ENCODE measurements at regions not wholly inside any gene's neighbourhood (a gene's known extent, or its start where the extent isn't known, plus 50 kb on each side); places are given as distances from the start of the nearest gene placed in this dataset.

- TF ChIP-seq CTCF (IDR thresholded peaks at IDR 0.05) = no peak
- no peak for TF ChIP-seq POLR2AphosphoS5 (IDR thresholded peaks at IDR 0.05)
- TF ChIP-seq POLR2A (IDR thresholded peaks at IDR 0.05; ENCODE audit: low read depth) = no peak
- Histone ChIP-seq H3K27ac (replicated peaks in 1 of 4) (no peak overlapping the region), H3K9me3 (no peaks in the 10 kb centered on the region), H3K36me3 (no peaks in the 10 kb centered on the region), H3K4me1 (no peaks in the 10 kb centered on the region), H3K27me3 (no peaks in the 10 kb centered on the region), H3K4me3 (no peak overlapping the region)
- intact Hi-C loops (cut with DNase I) = no loop called here
- DNase-seq (ENCODE audit: extremely low spot score) = no peak
- 87% methylated on average over 1 of the region's 1 CpG for WGBS
Observed at GRCh38 chr5:44499381-44499780, 110.2 kb upstream of the FGF10 start.

GRCh38 chr5:44497606-44498005 lies 108.4 kb upstream of the FGF10 start:
- H3K36me3 ChIP-seq = no peaks in the 10 kb centered on the region
- TF ChIP-seq POLR2A (IDR thresholded peaks at IDR 0.05; ENCODE audit: low read depth) (no peak), CTCF (IDR thresholded peaks at IDR 0.05) (no peak), POLR2AphosphoS5 (IDR thresholded peaks at IDR 0.05) (no peak), EP300 (IDR thresholded peaks at IDR 0.05) (no peak)
- no peaks in the 10 kb centered on the region for H3K27me3 ChIP-seq
- no peak for DNase-seq (ENCODE audit: extremely low spot score)
- no peak overlapping the region for H3K4me3 ChIP-seq
- no peak overlapping the region for H3K27ac ChIP-seq (replicated peaks in 1 of 4)
- peaks cover 0 to under 1% (median 0%) of the 10 kb centered on the region in 4 donors for H3K9me3 ChIP-seq
- H3K4me1 ChIP-seq = no peaks in the 10 kb centered on the region
- intact Hi-C loops (cut with DNase I) = no loop called here
- WGBS = 74% methylated on average over 1 of the region's 1 CpG

- 80% methylated on average over 1 of the region's 1 CpG for WGBS
- no peak for DNase-seq (ENCODE audit: extremely low spot score)
Observed at GRCh38 chr5:44495280-44495679, 106.1 kb upstream of the FGF10 start.

GRCh38 chr5:44489759-44490158 lies 100.5 kb upstream of the FGF10 start:
- H3K4me3 ChIP-seq = no peak overlapping the region
- H3K27me3 ChIP-seq = no peaks in the 10 kb centered on the region
- 95% methylated on average over 1 of the region's 1 CpG for WGBS
- H3K9me3 ChIP-seq = peaks cover 0 to 3% (median 1%) of the 10 kb centered on the region in 4 donors
- H3K36me3 ChIP-seq = no peaks in the 10 kb centered on the region
- no peak for DNase-seq (ENCODE audit: extremely low spot score)
- TF ChIP-seq POLR2AphosphoS5 (IDR thresholded peaks at IDR 0.05) (no peak), CTCF (IDR thresholded peaks at IDR 0.05) (no peak), POLR2A (IDR thresholded peaks at IDR 0.05; ENCODE audit: low read depth) (no peak), EP300 (IDR thresholded peaks at IDR 0.05) (no peak)
- intact Hi-C loops (cut with DNase I) = no loop called here
- no peaks in the 10 kb centered on the region for H3K4me1 ChIP-seq
- no peak overlapping the region for H3K27ac ChIP-seq (replicated peaks in 1 of 4)

More at GRCh38 chr5:44495280-44495679, 106.1 kb upstream of the FGF10 start:
- Histone ChIP-seq H3K27me3 (no peaks in the 10 kb centered on the region), H3K9me3 (peaks cover 0 to 3% (median 1%) of the 10 kb centered on the region in 4 donors), H3K27ac (replicated peaks in 1 of 4) (no peak overlapping the region), H3K4me1 (no peaks in the 10 kb centered on the region), H3K4me3 (no peak overlapping the region), H3K36me3 (no peaks in the 10 kb centered on the region)
- no peak for TF ChIP-seq CTCF (IDR thresholded peaks at IDR 0.05)
- TF ChIP-seq POLR2AphosphoS5 (IDR thresholded peaks at IDR 0.05) = no peak
- TF ChIP-seq EP300 (IDR thresholded peaks at IDR 0.05) = no peak
- TF ChIP-seq POLR2A (IDR thresholded peaks at IDR 0.05; ENCODE audit: low read depth) = no peak
- intact Hi-C loops (cut with DNase I) = no loop called here

- 0% methylated on average over 1 of the region's 1 CpG for WGBS
- TF ChIP-seq EP300 (IDR thresholded peaks at IDR 0.05) (no peak), CTCF (IDR thresholded peaks at IDR 0.05) (no peak), POLR2AphosphoS5 (IDR thresholded peaks at IDR 0.05) (no peak), POLR2A (IDR thresholded peaks at IDR 0.05; ENCODE audit: low read depth) (no peak)
- intact Hi-C loops (cut with DNase I) = no loop called here
Observed at GRCh38 chr5:44486591-44486990, 97.4 kb upstream of the FGF10 start.

More at GRCh38 chr5:44486591-44486990, 97.4 kb upstream of the FGF10 start:
- no peak overlapping the region for H3K27ac ChIP-seq (replicated peaks in 1 of 4)
- DNase-seq (ENCODE audit: extremely low spot score) = no peak
- H3K27me3 ChIP-seq = no peaks in the 10 kb centered on the region
- H3K4me1 ChIP-seq = no peaks in the 10 kb centered on the region
- H3K9me3 ChIP-seq = no peaks in the 10 kb centered on the region
- no peaks in the 10 kb centered on the region for H3K36me3 ChIP-seq
- no peak overlapping the region for H3K4me3 ChIP-seq

Measured in esophagus muscularis mucosa (tissue), 4 donors.